H1 (cell line): ENCODE measurements at regions not wholly inside any gene's neighbourhood (a gene's known extent, or its start where the extent isn't known, plus 50 kb on each side); places are given as distances from the start of the nearest gene placed in this dataset.

Experiments used
- CREB1 ChIP-seq: IDR thresholded peaks from 2 replicates; pipeline ENCODE4 v1.6.1; 2012; ENCODE audit warnings: inconsistent platforms
- CTCF ChIP-seq, 3 experiments: IDR thresholded peaks; 1 replicate in 2 of 3; 2 replicates in 1 of 3; pipeline versions ENCODE4 v1.5.1 to v1.6.1; 2011; ENCODE audit warnings: low read length in 3 of 3, mild to moderate bottlenecking in 3 of 3, inconsistent platforms in 2 of 3, low read depth in 1 of 3, moderate library complexity in 1 of 3; ENCODE audit not compliant: insufficient read depth in 1 of 3; ENCODE audit errors: control extremely low read depth in 1 of 3
- EZH2 ChIP-seq: fragments of 200-600 bp; sonication (generic); IDR thresholded peaks from 2 replicates; pipeline ENCODE4 v1.7.1; 2012; ENCODE audit warnings: low read depth, mild to moderate bottlenecking, moderate library complexity, low read length, inconsistent platforms; ENCODE audit not compliant: severe bottlenecking
- JUN ChIP-seq: IDR thresholded peaks from 2 replicates; pipeline ENCODE4 v1.6.1; 2011; ENCODE audit warnings: low read depth, mild to moderate bottlenecking, improper control_type of control experiment, low read length
- JUND ChIP-seq: IDR thresholded peaks from 2 replicates; pipeline ENCODE4 v1.6.1; 2011; ENCODE audit warnings: mild to moderate bottlenecking, improper control_type of control experiment, low read length
- MAX ChIP-seq: IDR thresholded peaks from 2 replicates; pipeline ENCODE4 v1.6.1; 2012; ENCODE audit warnings: inconsistent platforms
- POLR2A ChIP-seq, 2 experiments: IDR thresholded peaks; 1 replicate in 1 of 2; 2 replicates in 1 of 2; pipeline ENCODE4 v1.6.1; 2011; ENCODE audit warnings: low read depth in 2 of 2, low read length in 2 of 2, mild to moderate bottlenecking in 2 of 2; ENCODE audit errors: control extremely low read depth in 1 of 2
- SP1 ChIP-seq: IDR thresholded peaks from 2 replicates; pipeline ENCODE4 v1.6.1; 2011; ENCODE audit warnings: low read depth, low read length
- TBP ChIP-seq: IDR thresholded peaks from 2 replicates; pipeline ENCODE4 v1.6.1; 2011; ENCODE audit warnings: low read depth, low read length, improper control_type of control experiment
- ZNF274 ChIP-seq: IDR thresholded peaks from 2 replicates; pipeline ENCODE4 v1.7.0; 2012; ENCODE audit warnings: low read length, borderline replicate concordance; ENCODE audit errors: extremely low read depth

DNA sequence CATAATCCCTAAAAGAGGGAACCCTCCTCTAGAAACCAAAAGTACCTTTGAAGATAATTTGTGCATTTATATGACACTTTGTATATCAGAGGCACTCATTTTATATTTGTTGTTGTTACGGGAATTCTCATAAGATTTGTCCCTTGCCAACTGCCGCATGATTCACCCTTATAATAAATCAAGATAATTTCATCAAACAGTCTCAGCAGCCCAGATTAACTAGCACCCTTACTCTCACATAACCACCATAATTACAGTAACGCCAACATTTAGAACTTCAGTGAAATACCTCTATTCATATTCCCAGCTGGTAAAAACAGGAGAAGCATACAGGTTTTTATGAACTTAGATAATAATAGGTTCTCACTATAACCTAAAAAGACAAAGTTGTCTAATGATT, 271.9 kb downstream of the LRRC3B start:
- TF ChIP-seq CTCF (IDR thresholded peaks at IDR 0.05; ENCODE audit: control extremely low read depth in 1 of 3, insufficient read depth in 1 of 3, low read depth in 1 of 3, low read length in 3 of 3): no peak
- no peak for TF ChIP-seq EZH2
- TF ChIP-seq MAX: no peak
- no peak for TF ChIP-seq ZNF274
- TF ChIP-seq JUND: no peak
- no peak for TF ChIP-seq TBP
- no peak for TF ChIP-seq POLR2A (IDR thresholded peaks at IDR 0.05; ENCODE audit: control extremely low read depth in 1 of 2, low read depth in 2 of 2, low read length in 2 of 2)
- no peak for TF ChIP-seq SP1
- no peak for TF ChIP-seq JUN
- no peak for TF ChIP-seq CREB1
